Thyroid gland (tissue), 4 donors: ENCODE measurements at regions not wholly inside any gene's neighbourhood (a gene's known extent, or its start where the extent isn't known, plus 50 kb on each side); places are given as distances from the start of the nearest gene placed in this dataset.
"Not testable (repeated sequence)": the region's sequence is repeated elsewhere in the genome, so short reads cannot be mapped to it uniquely, and the experiment has no call there.

Source experiments
- DNase-seq, 2 donors: peaks; one replicate each; pipeline ENCODE4 v3.0.0-alpha.2; 2019
- H3K27ac ChIP-seq, 3 donors: fragments of 200-600 bp; sonication (generic); 1 replicate in 2 of 3; 2 replicates in 1 of 3; pipeline ENCODE4 v1.5.1; 2016 to 2019; ENCODE audit warnings: mild to moderate bottlenecking in 1 of 3, moderate library complexity in 1 of 3
- H3K27me3 ChIP-seq: fragments of 200-600 bp; sonication (generic); one replicate; pipeline ENCODE4 v1.5.1; 2019
- H3K36me3 ChIP-seq, 2 donors: fragments of 200-600 bp; sonication (generic); one replicate each; pipeline ENCODE4 v1.5.1; 2016 to 2019
- H3K4me1 ChIP-seq, 2 donors: fragments of 200-600 bp; sonication (generic); one replicate each; pipeline ENCODE4 v1.5.1; 2017 to 2019
- H3K4me3 ChIP-seq, 3 donors: fragments of 200-600 bp; sonication (generic); replicated peaks in 1 of 3; 1 replicate in 2 of 3; 2 replicates in 1 of 3; pipeline ENCODE4 v1.5.1; 2016; ENCODE audit warnings: mild to moderate bottlenecking in 1 of 3
- H3K9me3 ChIP-seq: fragments of 200-600 bp; sonication (generic); one replicate; pipeline ENCODE4 v1.5.1; 2017
- CTCF ChIP-seq, 6 experiments: fragments of 200-600 bp in 3 of 6; fragments of 450-650 bp in 3 of 6; sonication (generic) in 3 of 6; IDR thresholded peaks; one replicate each; pipeline ENCODE4 v1.5.1; 2016 to 2019; ENCODE audit warnings: antibody characterized with exemption in 6 of 6, mild to moderate bottlenecking in 2 of 6, inconsistent platforms in 1 of 6, moderate library complexity in 1 of 6
- POLR2A ChIP-seq, 2 donors: fragments of 450-650 bp; IDR thresholded peaks; one replicate each; pipeline ENCODE4 v1.6.1; 2017; ENCODE audit warnings: antibody characterized with exemption in 2 of 2, mild to moderate bottlenecking in 2 of 2, moderate library complexity in 1 of 2
- WGBS, 2 donors: methylation state at CpG; one replicate each; pipeline ENCODE4 v1.1.5; 2017; 5-methylcytosine and 5-hydroxymethylcytosine counted together
- intact Hi-C: fragments of 100-400 bp; cut with DNase I; formaldehyde crosslinking; loops from one replicate; pipeline ENCODE4 v1.15.1; 2023

- H3K27ac ChIP-seq: no peak overlapping the region
- H3K4me3 ChIP-seq: no peak overlapping the region
- WGBS, 2 donors: 79 to 80% methylated on average over 1 of the region's 1 CpG
- TF ChIP-seq POLR2A (IDR thresholded peaks at IDR 0.05) (no peak), CTCF (IDR thresholded peaks at IDR 0.05) (no peak)
- no peaks in the 10 kb centered on the region for H3K9me3 ChIP-seq
- intact Hi-C loops: no loop called here
- H3K27me3 ChIP-seq: no peaks in the 10 kb centered on the region
- DNase-seq: no peak
- no peaks in the 10 kb centered on the region for H3K36me3 ChIP-seq
- no peaks in the 10 kb centered on the region for H3K4me1 ChIP-seq
These were observed 321.9 kb upstream of the TARS1 start for GRCh38 chr5:33118761-33119415.

- TF ChIP-seq POLR2A (IDR thresholded peaks at IDR 0.05) (no peak), CTCF (IDR thresholded peaks at IDR 0.05) (no peak)
- H3K4me3 ChIP-seq: no peak overlapping the region
- no peaks in the 10 kb centered on the region for H3K27me3 ChIP-seq
- no peaks in the 10 kb centered on the region for H3K9me3 ChIP-seq
- intact Hi-C loops: no loop called here
- 83% methylated on average over 3 of the region's 3 CpGs for WGBS, 2 donors
- H3K27ac ChIP-seq: no peak overlapping the region
- no peaks in the 10 kb centered on the region for H3K4me1 ChIP-seq
- DNase-seq: no peak
- H3K36me3 ChIP-seq: no peaks in the 10 kb centered on the region
These were observed 320.1 kb upstream of the TARS1 start for GRCh38 chr5:33120671-33121070.

GRCh38 chr5:33129309-33129708 lies 311.5 kb upstream of the TARS1 start:
- TF ChIP-seq POLR2A (IDR thresholded peaks at IDR 0.05): no peak
- no peak for TF ChIP-seq CTCF (IDR thresholded peaks at IDR 0.05)

GRCh38 chr5:33136785-33137184 lies 304.0 kb upstream of the TARS1 start:
- no peak for TF ChIP-seq CTCF (IDR thresholded peaks at IDR 0.05)
- intact Hi-C loops: no loop called here
- no peak overlapping the region for H3K4me3 ChIP-seq
- H3K27me3 ChIP-seq: no peaks in the 10 kb centered on the region
- no peaks in the 10 kb centered on the region for H3K36me3 ChIP-seq
- no peak overlapping the region for H3K27ac ChIP-seq
- WGBS, 2 donors: 94 to 96% methylated on average over 1 of the region's 1 CpG
- DNase-seq: no peak
- peaks cover 8% of the 10 kb centered on the region for H3K9me3 ChIP-seq
- H3K4me1 ChIP-seq: no peaks in the 10 kb centered on the region

More at GRCh38 chr5:33129309-33129708, 311.5 kb upstream of the TARS1 start:
- WGBS, 2 donors: 44 to 54% methylated on average over 2 of the region's 2 CpGs
- DNase-seq: no peak
- Histone ChIP-seq H3K4me1 (no peaks in the 10 kb centered on the region), H3K4me3 (no peak overlapping the region), H3K27ac (no peak overlapping the region), H3K36me3 (no peaks in the 10 kb centered on the region), H3K9me3 (no peaks in the 10 kb centered on the region), H3K27me3 (no peaks in the 10 kb centered on the region)
- intact Hi-C loops: no loop called here

- H3K36me3 ChIP-seq, H3K27me3 ChIP-seq, H3K9me3 ChIP-seq, intact Hi-C loops, H3K4me3 ChIP-seq, DNase-seq, H3K27ac ChIP-seq, H3K4me1 ChIP-seq: not testable (repeated sequence)
- 62 to 81% methylated on average over 4 of the region's 4 CpGs for WGBS, 2 donors
These were observed 302.6 kb upstream of the TARS1 start for GRCh38 chr5:33138145-33138544.
